Islet precursor cell (in vitro differentiated cells): ENCODE measurements at regions not wholly inside any gene's neighbourhood (a gene's known extent, or its start where the extent isn't known, plus 50 kb on each side); places are given as distances from the start of the nearest gene placed in this dataset.

Source experiments
- DNase-seq: peaks from one replicate; pipeline ENCODE4 v3.0.0-alpha.2; 2018

DNA sequence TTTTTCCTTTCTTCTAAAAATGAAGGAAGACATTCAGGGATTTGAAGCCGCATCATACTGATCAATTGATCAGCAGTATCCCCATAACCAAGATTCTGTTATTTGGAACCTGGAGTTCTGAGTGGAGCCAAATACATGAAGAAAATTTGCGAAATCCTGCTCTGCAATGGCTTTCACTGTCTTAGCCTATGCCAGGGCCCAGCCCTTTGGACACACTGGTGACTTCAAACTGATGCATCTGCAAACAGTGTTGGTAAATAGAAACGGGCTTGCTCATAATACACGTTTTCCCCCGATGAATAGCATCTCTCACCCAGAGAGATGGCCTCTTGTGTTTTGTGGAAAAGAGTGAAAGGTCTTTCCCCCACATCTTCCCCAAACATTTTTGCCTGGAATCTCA is 87.6 kb upstream of the TOX3 start:
- DNase-seq = no peak

- no peak for DNase-seq
Measured at GRCh38 chr16:52634104-52634503, 87.2 kb upstream of the TOX3 start.

GRCh38 chr16:52633230-52633629 is 86.3 kb upstream of the TOX3 start:
- DNase-seq = no peak

DNA sequence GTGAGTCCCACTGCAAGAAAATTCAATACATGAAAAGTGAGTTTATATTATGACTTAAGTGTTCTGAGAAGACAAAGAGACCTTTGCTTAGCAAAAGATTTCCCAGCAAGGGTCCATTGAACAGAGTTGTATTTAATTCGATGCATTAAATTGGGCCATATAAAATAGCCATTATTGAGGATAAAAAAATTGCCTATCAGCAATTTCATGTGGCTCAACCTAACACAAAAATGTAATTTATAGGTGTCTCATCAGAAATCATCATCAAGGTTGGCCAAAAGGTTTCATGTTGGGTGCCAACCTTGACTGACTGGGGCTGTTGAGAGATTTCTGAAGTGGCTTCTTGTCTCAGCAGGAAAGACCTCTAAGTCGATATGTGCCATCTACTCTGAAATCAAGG is 84.8 kb upstream of the TOX3 start:
- no peak for DNase-seq

GRCh38 chr16:52630711-52631110 is 83.8 kb upstream of the TOX3 start:
- DNase-seq = no peak

- DNase-seq = no peak
Measured at GRCh38 chr16:52629296-52629695, 82.4 kb upstream of the TOX3 start.

GRCh38 chr16:52624891-52625290 is 77.9 kb upstream of the TOX3 start:
- no peak for DNase-seq

DNA sequence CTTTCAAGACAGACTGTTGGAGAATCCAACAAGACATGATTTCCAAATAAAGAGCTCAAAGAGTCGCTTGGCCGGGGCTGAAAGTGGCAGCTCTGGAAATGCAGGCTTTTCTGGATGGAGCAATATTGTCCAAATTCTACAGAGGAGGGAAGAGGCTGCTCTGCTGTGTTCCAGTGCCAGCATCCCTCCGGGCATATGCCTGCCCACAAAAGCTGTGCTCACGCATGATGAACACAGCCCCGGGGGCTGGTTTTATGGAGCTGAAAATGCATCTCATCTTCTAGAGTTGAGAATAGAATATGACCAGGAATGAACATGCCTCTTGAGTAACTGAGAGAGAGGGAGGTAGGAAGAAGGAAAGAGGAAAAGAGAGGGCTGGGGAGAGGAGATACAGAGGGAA is 74.7 kb upstream of the TOX3 start:
- no peak for DNase-seq

GRCh38 chr16:52618753-52619497 is 72.0 kb upstream of the TOX3 start:
- no peak for DNase-seq

GRCh38 chr16:52617591-52617990 is 70.6 kb upstream of the TOX3 start:
- DNase-seq = no peak

DNA sequence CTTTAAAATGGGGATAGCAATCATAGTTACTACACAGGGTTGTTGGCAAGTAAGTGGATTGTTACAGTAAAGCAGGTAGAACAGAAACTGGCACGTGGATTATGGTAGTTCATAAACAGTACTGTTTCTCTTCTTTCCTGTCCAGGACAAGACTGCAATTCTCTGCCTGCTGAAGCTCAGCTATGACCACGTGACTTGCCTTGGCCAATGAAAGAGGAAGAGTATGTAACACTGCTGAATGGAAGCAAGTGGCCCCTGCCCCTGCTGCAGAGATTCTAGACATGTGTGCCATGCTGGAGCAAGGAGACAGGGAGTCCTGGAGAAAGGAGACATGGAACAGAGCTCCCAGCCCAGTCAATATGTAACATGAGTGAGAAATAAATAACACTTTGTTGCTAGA is 66.6 kb upstream of the TOX3 start:
- no peak for DNase-seq

- no peak for DNase-seq
Measured at GRCh38 chr16:52611817-52612673, 65.1 kb upstream of the TOX3 start.

DNA sequence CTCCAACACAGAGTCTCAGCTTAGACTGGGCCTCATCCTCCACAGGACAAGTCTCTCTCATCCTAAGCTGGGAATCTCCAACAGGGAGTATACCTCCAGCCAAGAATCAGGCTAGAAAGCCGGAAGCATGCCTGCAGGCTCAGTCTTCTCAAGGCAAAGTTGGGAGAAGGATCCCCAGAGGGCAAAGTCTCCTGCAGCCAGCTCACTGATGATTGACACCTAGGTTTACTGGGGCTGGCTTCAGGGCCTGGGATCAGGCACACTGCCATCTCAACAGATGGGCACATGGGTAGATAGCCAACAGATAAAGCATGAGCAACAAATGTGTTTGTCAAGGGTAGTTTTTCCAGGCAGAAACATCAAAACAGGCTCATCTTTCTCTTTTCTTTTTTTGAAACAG is 56.1 kb upstream of the TOX3 start:
- DNase-seq = no peak

DNA sequence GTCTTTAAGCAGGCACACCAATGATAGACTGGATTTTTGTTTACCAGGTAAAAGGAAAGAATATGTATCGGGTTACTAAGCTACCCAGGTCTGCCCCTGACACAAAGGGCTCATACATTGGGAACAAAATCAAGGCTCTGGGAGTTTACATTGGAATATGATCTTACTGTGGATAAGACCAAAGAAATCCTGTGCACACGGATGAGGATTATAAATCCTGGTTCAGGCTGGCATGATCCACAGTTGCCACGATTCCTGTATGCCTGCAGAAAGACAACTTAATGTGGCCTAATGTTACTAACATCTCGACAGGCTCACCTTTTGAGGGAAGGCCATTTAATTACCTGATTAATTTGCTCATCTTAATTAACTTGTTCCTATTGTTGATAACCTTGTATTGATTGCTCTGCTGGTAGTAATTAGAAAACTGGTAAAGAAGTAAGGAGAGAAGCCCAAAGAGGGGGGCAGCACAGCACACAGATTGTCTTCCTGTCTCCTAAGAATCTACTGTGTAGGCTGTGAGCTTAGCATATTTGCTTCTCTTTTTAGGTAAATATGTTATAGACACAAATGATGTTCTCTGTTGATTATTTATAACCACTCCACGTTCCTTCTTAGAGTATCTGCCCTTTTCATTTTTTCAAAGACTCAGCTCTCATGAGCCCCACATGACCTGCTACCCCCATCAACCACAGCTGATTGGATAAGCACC is 51.0 kb upstream of the TOX3 start:
- DNase-seq = no peak

DNA sequence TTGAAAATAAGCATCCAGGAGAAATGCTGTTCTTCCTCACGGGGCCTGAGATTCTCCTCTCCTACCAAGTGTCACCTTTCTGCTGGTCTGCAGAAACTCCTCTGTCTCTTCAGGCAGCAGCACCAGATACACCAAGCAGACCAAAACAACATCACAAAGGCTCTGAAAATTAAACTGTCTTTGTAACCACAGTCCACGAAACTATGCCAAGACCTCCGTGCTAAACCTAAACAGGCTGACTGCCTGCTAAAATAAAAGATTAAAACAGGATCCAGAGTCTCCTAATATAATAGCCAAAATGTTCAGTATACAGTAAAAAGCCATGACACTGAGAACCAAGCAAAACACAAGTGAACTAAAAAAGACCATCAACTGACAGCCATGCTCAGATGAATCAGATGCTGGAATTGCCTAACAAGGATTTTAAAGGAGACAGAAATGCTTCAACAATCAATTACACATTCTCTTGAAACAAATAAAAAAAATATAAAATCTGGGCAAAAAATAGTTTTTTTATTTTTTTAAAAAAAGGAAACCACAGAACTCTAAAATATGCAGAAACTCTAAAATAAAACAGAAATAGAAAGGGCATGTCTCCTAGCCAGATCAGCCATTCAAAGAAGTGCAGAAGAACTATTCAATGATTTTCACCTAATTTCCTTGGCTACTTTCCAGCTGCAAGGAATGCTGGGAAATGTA is 50.3 kb upstream of the TOX3 start:
- no peak for DNase-seq
